Renal cortical epithelial cell (primary cell): ENCODE measurements at regions not wholly inside any gene's neighbourhood (a gene's known extent, or its start where the extent isn't known, plus 50 kb on each side); places are given as distances from the start of the nearest gene placed in this dataset.
"Not testable (repeated sequence)": the region's sequence is repeated elsewhere in the genome, so short reads cannot be mapped to it uniquely, and the experiment has no call there.

Experiments used
- DNase-seq: peaks from one replicate; pipeline ENCODE4 v3.0.0-alpha.2; 2011; ENCODE audit warnings: low read depth

DNA sequence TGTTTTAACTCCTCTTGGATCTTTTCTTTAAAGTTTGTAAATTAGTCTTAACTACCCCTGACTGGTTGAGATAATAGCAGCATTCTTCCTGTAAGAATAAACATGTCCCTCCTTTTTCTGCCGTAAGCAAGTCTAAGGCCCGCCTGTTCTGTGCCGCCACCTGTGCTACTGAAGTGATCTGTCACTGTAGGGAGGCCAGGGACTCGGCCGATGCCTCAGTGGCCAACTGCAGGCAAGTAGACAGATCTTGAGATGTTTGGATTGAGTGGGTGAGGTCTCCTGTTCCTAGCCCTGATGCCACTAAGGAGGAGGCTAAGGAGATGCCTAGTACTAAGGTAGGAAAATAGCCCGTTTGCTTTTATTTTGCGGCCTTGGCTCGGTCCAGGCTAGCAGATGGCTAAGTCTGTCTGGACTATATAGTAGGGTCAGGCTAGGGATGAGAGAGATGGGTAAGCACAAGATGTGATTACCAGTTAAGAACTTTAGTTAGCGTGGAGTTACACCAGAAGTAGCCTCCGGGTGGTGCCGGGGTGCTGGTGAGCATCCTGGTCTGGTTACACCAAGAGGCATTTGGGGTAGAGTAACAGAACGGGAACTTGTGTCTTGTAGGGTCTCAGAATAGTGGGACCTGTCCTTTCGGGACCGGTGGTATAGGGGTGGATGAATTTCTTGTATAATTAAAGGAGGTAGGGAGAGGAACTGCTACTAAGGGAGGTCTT lies 584.2 kb downstream of the SUCLG1 start:
- DNase-seq = no peak

- no peak for DNase-seq
These were observed 585.0 kb downstream of the SUCLG1 start for GRCh38 chr2:83874066-83874465.

DNA sequence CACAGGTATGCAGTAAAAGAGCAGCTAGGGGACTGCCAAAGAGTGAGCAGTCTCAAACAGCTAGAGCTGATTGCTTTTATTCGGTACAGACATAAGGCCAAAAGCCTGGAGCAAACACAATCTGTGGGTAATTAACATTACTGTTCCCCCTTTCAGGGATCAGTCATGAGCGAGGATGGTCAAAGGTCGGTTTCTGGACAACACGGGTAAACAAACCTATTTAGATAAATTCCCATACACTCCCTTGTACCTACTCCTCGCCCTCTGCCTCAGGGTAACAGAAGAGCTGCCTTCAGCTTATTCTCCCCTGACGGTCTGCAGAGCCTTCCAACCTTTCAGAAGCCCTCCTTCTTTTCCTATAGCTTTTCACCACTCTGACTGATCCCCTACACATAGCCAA lies 586.0 kb downstream of the SUCLG1 start:
- DNase-seq = no peak

- no peak for DNase-seq
These were observed 592.9 kb downstream of the SUCLG1 start for GRCh38 chr2:83866211-83866610.

GRCh38 chr2:83862600-83862999 lies 596.5 kb downstream of the SUCLG1 start:
- no peak for DNase-seq

DNA sequence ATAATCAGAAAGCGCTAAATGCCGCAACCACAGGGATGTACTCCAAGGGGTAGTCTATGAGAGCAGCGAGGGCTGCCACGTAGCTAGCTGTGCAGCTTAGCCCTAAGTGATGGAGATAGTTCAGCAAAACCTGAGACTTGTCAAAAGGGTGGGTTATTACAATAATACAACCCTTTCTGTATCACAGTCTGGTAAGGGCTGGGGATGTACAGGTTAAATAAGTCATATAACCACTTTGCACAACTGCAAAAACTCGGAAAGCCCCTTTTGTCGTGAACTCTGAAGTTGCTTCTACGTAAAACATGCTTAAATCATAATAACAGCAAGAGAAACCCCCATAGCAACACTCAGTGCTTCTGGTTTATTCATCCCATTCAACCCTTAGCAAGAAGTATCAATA lies 598.8 kb downstream of the SUCLG1 start:
- DNase-seq = no peak

GRCh38 chr2:83859553-83859952 lies 599.5 kb downstream of the SUCLG1 start:
- no peak for DNase-seq

GRCh38 chr2:83851066-83851465 lies 608.0 kb downstream of the SUCLG1 start:
- no peak for DNase-seq

- no peak for DNase-seq
These were observed 608.9 kb downstream of the SUCLG1 start for GRCh38 chr2:83850071-83850725.

GRCh38 chr2:83844490-83844889 lies 614.6 kb downstream of the SUCLG1 start:
- no peak for DNase-seq

- DNase-seq = no peak
These were observed 616.7 kb downstream of the SUCLG1 start for GRCh38 chr2:83842421-83842820.

- DNase-seq = no peak
These were observed 621.3 kb downstream of the SUCLG1 start for GRCh38 chr2:83837823-83838222.

DNA sequence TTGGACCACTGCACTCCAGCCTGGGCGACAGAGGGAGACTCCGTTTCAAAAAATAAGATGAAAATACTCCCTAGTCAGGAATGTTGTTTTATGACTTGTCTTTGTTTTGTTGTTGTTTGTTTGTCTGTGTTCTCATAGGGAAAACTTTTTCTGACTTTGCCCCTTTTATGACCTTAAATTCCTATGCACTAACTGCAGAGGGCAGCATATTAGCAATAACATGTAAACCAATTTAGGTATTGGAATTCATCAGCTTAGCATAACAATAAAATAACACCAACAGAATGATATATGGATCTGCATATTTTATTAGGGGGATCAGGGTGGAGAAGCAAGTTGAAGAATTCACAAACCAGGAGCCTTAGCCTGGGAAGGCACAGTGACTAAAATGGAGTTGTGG lies 631.5 kb downstream of the SUCLG1 start:
- DNase-seq = no peak

- DNase-seq = no peak
These were observed 632.5 kb downstream of the SUCLG1 start for GRCh38 chr2:83826577-83826976.

DNA sequence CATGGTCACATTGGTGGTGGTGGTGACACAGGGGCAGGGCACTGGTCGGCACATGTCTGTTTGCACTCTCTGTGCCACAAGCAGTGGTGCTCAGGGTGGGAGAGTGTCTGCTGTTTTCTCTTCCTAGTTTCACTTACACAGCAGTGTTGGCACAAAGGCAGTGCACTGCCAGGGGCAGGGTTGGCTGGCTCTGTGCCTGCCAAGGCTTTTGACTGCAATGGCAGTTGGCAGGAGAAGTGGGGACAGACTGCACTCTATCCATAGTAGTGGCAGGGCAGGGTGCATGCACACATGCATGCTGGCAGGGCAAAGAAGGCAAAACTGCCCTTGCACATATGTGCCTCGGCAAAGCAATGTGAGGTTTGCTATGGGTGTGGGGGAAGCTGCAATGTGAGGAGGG lies 635.9 kb downstream of the SUCLG1 start:
- DNase-seq = no peak

- DNase-seq = no peak
These were observed 641.6 kb downstream of the SUCLG1 start for GRCh38 chr2:83817511-83817910.

- DNase-seq = no peak
These were observed 650.2 kb downstream of the SUCLG1 start for GRCh38 chr2:83808878-83809277.

DNA sequence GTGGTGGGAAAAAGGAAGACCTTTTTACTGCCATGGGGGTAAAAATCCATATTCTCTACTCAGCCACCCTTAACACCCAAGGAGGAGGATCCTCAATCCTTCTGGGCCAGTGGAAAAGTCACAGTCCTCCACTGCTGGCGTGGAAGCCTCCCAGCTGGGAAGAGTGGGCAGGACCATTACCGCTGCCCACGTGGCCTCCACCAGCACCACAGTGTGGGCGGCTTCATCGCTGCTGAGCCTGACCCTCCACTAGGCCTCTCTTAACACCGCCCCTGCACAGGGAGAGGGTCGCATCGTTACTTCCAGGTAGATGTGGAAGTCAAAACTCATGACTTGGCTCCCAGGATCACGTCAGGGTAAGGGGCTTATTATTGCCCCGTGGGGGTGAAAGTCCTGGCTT lies 656.5 kb downstream of the SUCLG1 start:
- no peak for DNase-seq

GRCh38 chr2:83795777-83796176 lies 663.3 kb downstream of the SUCLG1 start:
- DNase-seq = no peak

DNA sequence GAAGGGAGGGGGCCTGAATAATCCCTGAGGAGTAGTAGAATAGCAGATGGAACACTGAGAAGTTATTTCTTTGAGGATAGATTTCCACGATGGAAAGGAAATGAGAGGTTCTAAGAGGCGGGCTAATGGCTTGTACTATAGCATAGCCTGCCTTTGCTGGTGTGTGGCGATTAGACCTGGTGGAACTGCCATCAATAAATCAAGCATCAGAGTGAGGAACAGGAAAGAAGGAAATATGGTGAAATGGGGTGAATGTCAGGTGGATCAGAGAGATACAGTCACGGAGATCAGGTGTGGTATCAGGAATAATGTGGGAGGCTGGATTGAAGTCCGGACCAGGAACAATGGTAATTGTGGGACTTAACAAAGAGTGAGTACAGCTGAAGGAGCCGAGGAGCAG lies 668.6 kb downstream of the SUCLG1 start:
- not testable (repeated sequence) for DNase-seq

- DNase-seq = not testable (repeated sequence)
These were observed 669.4 kb downstream of the SUCLG1 start for GRCh38 chr2:83789674-83790073.

- DNase-seq = not testable (repeated sequence)
These were observed 670.0 kb downstream of the SUCLG1 start for GRCh38 chr2:83788938-83789566.

GRCh38 chr2:83787189-83787588 lies 671.9 kb downstream of the SUCLG1 start:
- DNase-seq = no peak
